T-cell (primary cell): ENCODE measurements at regions not wholly inside any gene's neighbourhood (a gene's known extent, or its start where the extent isn't known, plus 50 kb on each side); places are given as distances from the start of the nearest gene placed in this dataset.

ENCODE experiments used
- ATAC-seq, 4 experiments: fragments of 200-7000 bp in 3 of 4; fragments of 150-1000 bp in 1 of 4; cut with Tn5 transposase; replicated peaks in 1 of 4; 1 replicate in 3 of 4; 2 replicates in 1 of 4; pipeline ENCODE4 v1.10.0; 2021; ENCODE audit warnings: moderate library complexity in 3 of 4, mild to moderate bottlenecking in 2 of 4, moderate number of reproducible peaks in 1 of 4
- CTCF ChIA-PET, 2 donors: fragments of 300-600 bp; sonication (Branson Sonifier 250); formaldehyde crosslinking; loops; one replicate each; lab custom pipeline; 2022; ENCODE audit warnings: antibody characterized with exemption in 2 of 2; lab: Charles Lee
- POLR2A ChIA-PET, 2 donors: fragments of 300-600 bp; sonication (Branson Sonifier 250); formaldehyde crosslinking; loops; one replicate each; lab custom pipeline; 2022; ENCODE audit warnings: antibody characterized with exemption in 2 of 2; lab: Charles Lee
- DNase-seq, 35 experiments: peaks; one replicate each; pipeline versions ENCODE4 v3.0.0 to v3.0.0-alpha.2; 2013 to 2023
- H3K27ac ChIP-seq: one replicate; pipeline ENCODE4 v1.5.1; 2013; ENCODE audit warnings: low read length
- H3K27me3 ChIP-seq, 2 experiments: replicated peaks in 1 of 2; 1 replicate in 1 of 2; 2 replicates in 1 of 2; pipeline versions ENCODE4 v1.6.1 to v1.7.0; 2013; ENCODE audit warnings: low read length in 1 of 2, mixed read lengths in 1 of 2; ENCODE audit not compliant: control insufficient read depth in 2 of 2, insufficient read depth in 2 of 2; ENCODE audit errors: extremely low read depth in 1 of 2
- H3K36me3 ChIP-seq, 2 donors: 1 replicate in 1 of 2; 2 replicates in 1 of 2; pipeline versions ENCODE4 v1.6.1 to v1.7.0; 2013; ENCODE audit warnings: low read length in 1 of 2; ENCODE audit not compliant: control insufficient read depth in 2 of 2, insufficient read depth in 1 of 2; ENCODE audit errors: extremely low read depth in 1 of 2
- H3K4me1 ChIP-seq, 2 experiments: 1 replicate in 1 of 2; 2 replicates in 1 of 2; pipeline versions ENCODE4 v1.6.1 to v1.7.0; 2013; ENCODE audit warnings: low read length in 2 of 2, mixed read lengths in 1 of 2; ENCODE audit not compliant: insufficient read depth in 2 of 2, control insufficient read depth in 1 of 2; ENCODE audit errors: extremely low read depth in 1 of 2
- H3K4me3 ChIP-seq, 2 donors: 1 replicate in 1 of 2; 2 replicates in 1 of 2; pipeline versions ENCODE4 v1.5.1 to v1.7.0; 2013; ENCODE audit warnings: mild to moderate bottlenecking in 2 of 2, low read length in 1 of 2, moderate library complexity in 1 of 2; ENCODE audit not compliant: control insufficient read depth in 1 of 2; ENCODE audit errors: extremely low read depth in 1 of 2
- H3K9me3 ChIP-seq: 2 replicates; pipeline ENCODE4 v1.7.0; 2013
- H3K27ac Mint-ChIP-seq, 2 donors: one replicate each; pipeline ENCODE4 v1.8.0; 2020 to 2021; ENCODE audit warnings: mild to moderate bottlenecking in 2 of 2, mixed read lengths in 2 of 2
- H3K27me3 Mint-ChIP-seq, 2 donors: one replicate each; pipeline ENCODE4 v1.8.0; 2021 to 2022; ENCODE audit warnings: mixed read lengths in 2 of 2
- H3K36me3 Mint-ChIP-seq: one replicate; pipeline ENCODE4 v1.8.0; 2021; ENCODE audit warnings: mixed read lengths
- H3K4me1 Mint-ChIP-seq, 3 donors: one replicate each; pipeline ENCODE4 v1.8.0; 2020 to 2022; ENCODE audit warnings: mixed read lengths in 3 of 3, mild to moderate bottlenecking in 1 of 3
- H3K4me3 Mint-ChIP-seq, 3 donors: one replicate each; pipeline ENCODE4 v1.8.0; 2020 to 2022; ENCODE audit warnings: mild to moderate bottlenecking in 3 of 3, mixed read lengths in 3 of 3, moderate library complexity in 3 of 3
- H3K9me3 Mint-ChIP-seq, 3 donors: one replicate each; pipeline ENCODE4 v1.8.0; 2020 to 2022; ENCODE audit warnings: mixed read lengths in 3 of 3
- WGBS: methylation state at CpG from one replicate; pipeline ENCODE4 v1.1.5; 2013; ENCODE audit warnings: missing lambda C conversion rate; ENCODE audit not compliant: insufficient coverage; 5-methylcytosine and 5-hydroxymethylcytosine counted together

DNA sequence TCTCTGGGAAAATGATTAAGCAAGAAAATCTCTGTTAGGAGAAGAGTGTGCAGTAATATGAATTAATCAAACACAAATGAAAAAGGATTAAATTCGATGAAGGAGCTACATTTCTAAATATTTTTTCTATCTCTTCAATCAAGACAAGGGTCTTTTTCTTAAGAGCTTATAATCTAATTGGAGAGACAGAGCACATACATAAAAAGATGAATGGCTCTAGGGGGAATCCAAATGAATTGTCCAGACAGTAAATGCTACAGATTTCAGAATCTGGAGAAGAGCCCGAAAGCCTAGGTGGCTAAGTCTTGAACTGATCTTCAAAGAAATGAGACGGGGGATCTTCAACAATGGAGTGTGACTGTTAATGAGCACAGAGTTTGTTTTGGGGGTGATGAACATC lies 723.6 kb downstream of the UTRN start:
- ATAC-seq (no peak), DNase-seq (no peak)
- no peaks in the 10 kb centered on the region for H3K9me3 ChIP-seq
- Mint-ChIP-seq H3K36me3 (no peaks in the 10 kb centered on the region), H3K9me3 (peaks cover 0 to 4% (median 0%) of the 10 kb centered on the region in 3 donors), H3K27ac (no peak overlapping the region), H3K27me3 (peaks cover 13 to 23% of the 10 kb centered on the region in 2 donors), H3K4me1 (no peaks in the 10 kb centered on the region), H3K4me3 (no peak overlapping the region)
- no peak overlapping the region for H3K4me3 ChIP-seq
- no peaks in the 10 kb centered on the region for H3K27me3 ChIP-seq
- WGBS, result 100% methylated on average over 1 of the region's 3 CpGs
- POLR2A ChIA-PET, result no interaction called here
- no peak overlapping the region for H3K27ac ChIP-seq
- H3K4me1 ChIP-seq, result no peaks in the 10 kb centered on the region
- CTCF ChIA-PET, result interaction anchor here in 1 of 2 donors (0.6 kb wide), 1 partner anchor 9 kb away, joined by 3 read pairs; no protein-coding TSS in a partner anchor
- H3K36me3 ChIP-seq, result no peaks in the 10 kb centered on the region

DNA sequence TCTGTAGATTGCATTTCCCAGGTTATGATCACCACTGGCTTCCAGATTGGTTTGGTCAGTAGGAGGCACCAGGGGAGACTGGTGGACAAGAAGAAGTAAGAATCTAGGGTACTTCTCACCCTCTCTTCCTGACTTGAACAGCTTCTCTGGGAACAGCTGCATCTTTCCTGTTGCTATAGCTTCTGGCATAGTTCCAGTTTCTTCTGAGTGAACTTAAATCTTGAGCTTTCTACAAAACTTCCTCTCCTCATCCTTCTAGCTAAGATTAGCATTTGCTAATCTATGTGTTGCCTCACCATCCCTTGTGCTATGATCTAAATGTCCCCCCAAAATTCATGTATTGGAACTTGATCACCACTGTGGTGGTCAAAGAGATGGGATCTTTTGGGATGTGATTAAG lies 724.6 kb downstream of the UTRN start:
- CTCF ChIA-PET, result no interaction called here
- H3K4me3 Mint-ChIP-seq, result no peak overlapping the region
- POLR2A ChIA-PET, result no interaction called here

DNA sequence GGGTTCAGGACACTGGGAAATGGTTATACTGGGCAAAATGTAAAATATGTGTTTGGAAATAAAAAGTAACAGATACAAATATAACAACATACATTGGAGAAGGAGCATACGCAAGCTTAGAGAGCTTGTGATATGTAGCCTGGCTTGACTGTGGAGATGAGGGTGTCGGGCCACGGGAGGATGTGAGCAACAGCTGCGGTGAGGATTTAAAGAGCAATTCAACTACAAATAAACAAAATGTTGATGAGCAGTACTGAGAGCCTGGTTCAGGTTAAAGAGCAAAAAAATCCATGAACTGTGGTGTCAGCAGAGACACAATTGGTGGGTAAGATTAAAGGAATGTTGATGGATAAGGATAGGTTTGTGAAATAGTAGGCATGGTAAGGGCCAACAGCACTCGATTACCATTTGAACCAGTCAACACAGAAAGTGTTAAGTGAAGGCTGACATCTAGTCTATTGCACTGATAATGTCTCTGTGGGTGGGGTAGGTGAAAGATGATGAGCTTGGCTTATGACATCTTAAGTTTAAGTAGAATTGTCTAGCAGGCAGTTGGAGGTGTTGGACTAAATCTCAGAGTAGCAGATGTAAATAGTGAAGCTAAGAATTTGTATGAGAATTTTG lies 723.2 kb downstream of the EPM2A start:
- Histone ChIP-seq H3K9me3 (no peaks in the 10 kb centered on the region), H3K4me3 (no peak overlapping the region), H3K27me3 (no peaks in the 10 kb centered on the region), H3K27ac (no peak overlapping the region), H3K4me1 (no peaks in the 10 kb centered on the region), H3K36me3 (no peaks in the 10 kb centered on the region)
- peaks cover 0 to 4% (median 0%) of the 10 kb centered on the region in 3 donors for H3K9me3 Mint-ChIP-seq
- ChIA-PET CTCF (no interaction called here), POLR2A (no interaction called here)
- ATAC-seq (no peak), DNase-seq (no peak)
- peaks cover 13 to 16% of the 10 kb centered on the region in 2 donors for H3K27me3 Mint-ChIP-seq
- H3K27ac Mint-ChIP-seq, result no peak overlapping the region
- no peaks in the 10 kb centered on the region for H3K4me1 Mint-ChIP-seq
- H3K4me3 Mint-ChIP-seq, result no peak overlapping the region
- WGBS, result 86% methylated on average over 1 of the region's 5 CpGs
- H3K36me3 Mint-ChIP-seq, result no peaks in the 10 kb centered on the region

More for the DNA sequence above, 724.6 kb downstream of the UTRN start:
- no peaks in the 10 kb centered on the region for H3K36me3 ChIP-seq
- H3K27ac ChIP-seq, result no peak overlapping the region
- DNase-seq, result no peak
- no peak for ATAC-seq
- H3K27me3 ChIP-seq, result no peaks in the 10 kb centered on the region
- H3K4me3 ChIP-seq, result no peak overlapping the region
- Mint-ChIP-seq H3K36me3 (no peaks in the 10 kb centered on the region), H3K4me1 (no peaks in the 10 kb centered on the region), H3K9me3 (peaks cover 0 to 4% (median 0%) of the 10 kb centered on the region in 3 donors), H3K27ac (no peak overlapping the region), H3K27me3 (peaks cover 13 to 23% of the 10 kb centered on the region in 2 donors)
- H3K9me3 ChIP-seq, result no peaks in the 10 kb centered on the region
- H3K4me1 ChIP-seq, result no peaks in the 10 kb centered on the region

DNA sequence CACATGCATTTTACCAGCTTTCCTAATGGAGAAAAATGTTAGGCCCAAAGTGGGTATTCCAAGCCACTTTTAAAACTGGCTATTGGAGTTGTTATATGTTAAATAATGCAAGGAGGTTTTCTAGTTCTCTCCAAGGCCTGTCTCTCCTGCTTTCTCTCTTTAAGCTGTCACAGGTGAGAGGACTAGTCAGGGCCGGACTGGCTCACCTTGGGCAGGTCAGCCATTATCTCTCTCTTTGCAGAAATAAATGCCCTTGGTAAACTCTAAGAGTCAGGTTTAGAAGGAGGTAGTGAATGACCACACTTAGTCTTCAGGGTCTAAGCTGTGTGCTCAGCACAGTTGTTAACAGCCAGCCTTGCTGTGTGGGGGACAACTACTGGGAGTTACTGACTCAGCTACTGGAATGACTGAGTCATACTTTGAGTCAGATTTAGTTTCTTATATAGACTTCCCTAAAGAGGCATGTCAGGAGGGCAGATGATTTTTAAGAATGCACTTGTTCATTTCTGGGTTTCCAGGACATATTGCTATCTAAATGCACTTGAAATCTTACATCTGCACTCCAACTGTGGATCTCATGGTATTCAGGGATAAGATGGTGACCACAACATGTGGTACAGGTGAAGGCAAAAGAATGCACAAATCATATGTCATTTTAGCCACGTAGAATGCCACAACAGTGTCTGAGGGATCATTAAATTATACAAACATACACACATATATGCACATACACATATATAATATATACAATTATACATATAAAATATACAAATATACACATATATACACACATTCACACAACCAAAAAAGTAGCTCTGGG lies 719.4 kb downstream of the EPM2A start:
- CTCF ChIA-PET, result no interaction called here
- H3K4me3 ChIP-seq, result no peak overlapping the region
- no peaks in the 10 kb centered on the region for H3K9me3 Mint-ChIP-seq
- no peak overlapping the region for H3K27ac Mint-ChIP-seq
- H3K27me3 ChIP-seq, result no peaks in the 10 kb centered on the region
- no peak overlapping the region for H3K27ac ChIP-seq
- no peaks in the 10 kb centered on the region for H3K4me1 Mint-ChIP-seq
- WGBS, result no CpG with 5 or more reads among the region's 2 CpGs
- POLR2A ChIA-PET, result no interaction called here
- no peaks in the 10 kb centered on the region for H3K36me3 Mint-ChIP-seq
- ATAC-seq (peak in 1 of 4 experiments; percentile 19), DNase-seq (no peak)
- no peaks in the 10 kb centered on the region for H3K4me1 ChIP-seq
- no peaks in the 10 kb centered on the region for H3K36me3 ChIP-seq
- H3K9me3 ChIP-seq, result no peaks in the 10 kb centered on the region
- H3K4me3 Mint-ChIP-seq, result no peak overlapping the region
- H3K27me3 Mint-ChIP-seq, result peaks cover 4 to 5% of the 10 kb centered on the region in 2 donors

DNA sequence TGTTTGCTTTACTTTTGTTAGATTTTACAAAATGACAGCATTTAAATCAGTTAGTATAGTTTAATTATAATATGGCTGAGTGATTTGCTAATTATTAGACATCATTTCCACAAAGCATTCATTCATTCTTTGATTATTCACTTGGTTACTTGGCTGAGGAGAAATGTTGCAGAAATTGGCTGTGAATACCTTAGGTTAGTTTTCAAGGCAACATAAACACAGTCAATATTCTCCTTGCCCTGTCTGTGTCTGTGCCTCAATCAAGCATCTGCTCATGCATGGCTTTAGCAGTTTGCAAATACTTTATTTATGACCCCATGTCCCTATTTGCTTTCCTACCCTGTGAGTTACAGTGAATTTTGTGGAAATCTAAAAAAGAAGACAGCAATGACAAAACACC lies 718.3 kb downstream of the EPM2A start:
- CTCF ChIA-PET, result interaction anchor here in 1 of 2 donors (0.6 kb wide), 1 partner anchor 8 kb away, joined by 3 read pairs; no protein-coding TSS in a partner anchor
- Mint-ChIP-seq H3K4me3 (no peak overlapping the region), H3K27ac (no peak overlapping the region)

DNA sequence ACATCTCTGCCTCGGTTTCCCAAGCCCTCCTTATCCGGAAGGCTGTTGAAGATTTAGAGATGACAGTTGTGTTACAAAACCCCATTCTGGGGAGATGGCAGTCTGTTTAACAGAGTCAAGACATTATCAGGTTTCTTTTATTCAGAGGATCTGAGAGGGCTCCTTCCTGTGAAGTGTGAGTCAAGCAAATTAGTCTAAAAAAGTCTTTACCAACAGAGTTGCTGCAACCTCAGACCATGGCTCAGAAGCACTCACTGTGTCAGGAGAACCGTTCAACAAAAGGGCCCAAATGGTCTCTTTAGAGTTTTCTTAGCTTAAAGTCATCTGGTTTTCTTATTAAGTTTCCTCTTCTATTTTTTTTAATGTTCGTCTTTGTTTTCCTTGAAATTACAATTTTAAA lies 717.8 kb downstream of the EPM2A start:
- H3K27me3 ChIP-seq, result no peaks in the 10 kb centered on the region
- Mint-ChIP-seq H3K4me1 (no peaks in the 10 kb centered on the region), H3K36me3 (no peaks in the 10 kb centered on the region), H3K27ac (no peak overlapping the region), H3K27me3 (peaks cover 10 to 11% of the 10 kb centered on the region in 2 donors), H3K9me3 (no peaks in the 10 kb centered on the region), H3K4me3 (no peak overlapping the region)
- ChIA-PET POLR2A (no interaction called here), CTCF (interaction anchor here in 1 of 2 donors (0.6 kb wide), 1 partner anchor 9 kb away, joined by 3 read pairs; no protein-coding TSS in a partner anchor)
- no CpG with 5 or more reads among the region's 4 CpGs for WGBS
- DNase-seq (no peak), ATAC-seq (no peak)
- no peak overlapping the region for H3K4me3 ChIP-seq
- H3K27ac ChIP-seq, result no peak overlapping the region
- no peaks in the 10 kb centered on the region for H3K36me3 ChIP-seq
- H3K9me3 ChIP-seq, result no peaks in the 10 kb centered on the region
- no peaks in the 10 kb centered on the region for H3K4me1 ChIP-seq

More for the DNA sequence above, 718.3 kb downstream of the EPM2A start:
- ATAC-seq, result no peak
- DNase-seq, result no peak
- no peaks in the 10 kb centered on the region for H3K9me3 ChIP-seq
- H3K27ac ChIP-seq, result no peak overlapping the region
- no peaks in the 10 kb centered on the region for H3K36me3 Mint-ChIP-seq
- H3K4me3 ChIP-seq, result no peak overlapping the region
- no peaks in the 10 kb centered on the region for H3K27me3 ChIP-seq
- peaks cover 7% of the 10 kb centered on the region in 2 donors for H3K27me3 Mint-ChIP-seq
- no peaks in the 10 kb centered on the region for H3K4me1 Mint-ChIP-seq
- H3K36me3 ChIP-seq, result no peaks in the 10 kb centered on the region
- no peaks in the 10 kb centered on the region for H3K4me1 ChIP-seq
- POLR2A ChIA-PET, result no interaction called here
- H3K9me3 Mint-ChIP-seq, result no peaks in the 10 kb centered on the region
